A549 (cell line): ENCODE measurements at regions not wholly inside any gene's neighbourhood (a gene's known extent, or its start where the extent isn't known, plus 50 kb on each side); places are given as distances from the start of the nearest gene placed in this dataset.
A peak's percentile ranks its signal among the peaks of the same experiment; 100 is the strongest.

Source experiments
- ATAC-seq, 2 experiments: fragments of 200-7000 bp in 1 of 2; fragments of >200 bp in 1 of 2; cut with Nextera tagmentation in 1 of 2; cut with Tn5 transposase in 1 of 2; 3 replicates each; pipeline versions ENCODE4 v1.8.0 to v1.9.1; 2018 to 2020; ENCODE audit warnings: mild to moderate bottlenecking in 1 of 2, moderate library complexity in 1 of 2
- CTCF ChIA-PET: fragments of 300-600 bp; sonication (Branson Sonifier 250); formaldehyde crosslinking; extraction: SDS; loops from one replicate; lab custom pipeline; 2021; ENCODE audit warnings: antibody characterized with exemption, inconsistent platforms; lab: Yijun Ruan, JAX
- POLR2A ChIA-PET: fragments of 350-600 bp; formaldehyde crosslinking; extraction: SDS; loops from one replicate; lab custom pipeline; 2021; ENCODE audit warnings: antibody characterized with exemption, inconsistent platforms; lab: Yijun Ruan, JAX
- DNase-seq, 2 experiments: peaks; one replicate each; pipeline versions ENCODE4 v3.0.0 to v3.0.0-alpha.2; 2011 to 2016; ENCODE audit warnings: low read depth in 1 of 2, low spot score in 1 of 2
- FAIRE-seq: peaks from 2 replicates; lab custom pipeline; 2011; peaks lifted over from hg19 to GRCh38; lab: Jason Lieb, UNC
- H3K27ac ChIP-seq, 2 experiments: fragments of >200 bp; sonication (Bioruptor Twin); formaldehyde crosslinking; 3 replicates each; pipeline ENCODE4 v1.5.1; 2016 to 2017
- H3K4me1 ChIP-seq: fragments of >200 bp; sonication (Bioruptor Twin); formaldehyde crosslinking; 3 replicates; pipeline ENCODE4 v1.6.1; 2016
- H3K4me2 ChIP-seq: fragments of >200 bp; sonication (Bioruptor Twin); formaldehyde crosslinking; 3 replicates; pipeline ENCODE4 v1.6.1; 2016
- H3K4me3 ChIP-seq: fragments of >200 bp; sonication (Bioruptor Twin); formaldehyde crosslinking; 3 replicates; pipeline ENCODE4 v1.5.1; 2016
- H3K9me3 ChIP-seq: fragments of >200 bp; sonication (Bioruptor Twin); formaldehyde crosslinking; 3 replicates; pipeline ENCODE4 v1.6.1; 2016
- ATOH8 ChIP-seq: fragments of 250-450 bp; sonication (Bioruptor Pico); IDR thresholded peaks from 2 replicates; pipeline ENCODE4 v1.5.0; 2020; ENCODE audit warnings: low read depth, mild to moderate bottlenecking, moderate library complexity
- CBX2 ChIP-seq: fragments of 200-600 bp; sonication (generic); IDR thresholded peaks from 2 replicates; pipeline ENCODE4 v1.6.1; 2016; ENCODE audit warnings: low read depth, mild to moderate bottlenecking, borderline replicate concordance
- CHD4 ChIP-seq: fragments of 200-600 bp; sonication (generic); IDR thresholded peaks from 2 replicates; pipeline ENCODE4 v1.6.1; 2016; ENCODE audit warnings: antibody characterized with exemption, mild to moderate bottlenecking, borderline replicate concordance
- ESRRA ChIP-seq: fragments of 150-350 bp; IDR thresholded peaks from 2 replicates; pipeline ENCODE4 v1.6.1; 2014; ENCODE audit warnings: mild to moderate bottlenecking, low read length, borderline replicate concordance
- FOXS1 ChIP-seq: fragments of 250-450 bp; sonication (Bioruptor Pico); IDR thresholded peaks from 2 replicates; pipeline ENCODE4 v1.5.0; 2020; ENCODE audit warnings: mild to moderate bottlenecking, moderate library complexity
- HDAC2 ChIP-seq: fragments of 200-600 bp; sonication (generic); IDR thresholded peaks from 2 replicates; pipeline ENCODE4 v1.6.1; 2016
- HOXB13 ChIP-seq: fragments of 250-450 bp; sonication (Bioruptor Pico); IDR thresholded peaks from 2 replicates; pipeline ENCODE4 v1.5.0; 2020; ENCODE audit warnings: low read depth, mild to moderate bottlenecking, moderate library complexity
- HOXB5 ChIP-seq: fragments of 250-450 bp; sonication (Bioruptor Pico); IDR thresholded peaks from 2 replicates; pipeline ENCODE4 v1.5.0; 2020; ENCODE audit warnings: mild to moderate bottlenecking, moderate library complexity
- JUN ChIP-seq, 2 experiments: fragments of >200 bp; sonication (Bioruptor Twin); formaldehyde crosslinking; IDR thresholded peaks; 2 replicates in 1 of 2; 3 replicates in 1 of 2; pipeline ENCODE4 v1.6.1; 2016 to 2017
- JUNB ChIP-seq: fragments of >200 bp; sonication (Bioruptor Twin); formaldehyde crosslinking; IDR thresholded peaks from 2 replicates; pipeline ENCODE4 v1.6.1; 2016
- KDM1A ChIP-seq: fragments of 200-600 bp; sonication (generic); IDR thresholded peaks from 2 replicates; pipeline ENCODE4 v1.6.1; 2016; ENCODE audit warnings: low read depth, mild to moderate bottlenecking
- MAFK ChIP-seq: fragments of 450-650 bp; IDR thresholded peaks from 2 replicates; pipeline ENCODE4 v1.6.1; 2014; ENCODE audit not compliant: partially characterized antibody
- MAX ChIP-seq: IDR thresholded peaks from 2 replicates; pipeline ENCODE4 v1.6.1; 2012
- MYC ChIP-seq: IDR thresholded peaks from 2 replicates; pipeline ENCODE4 v1.6.1; 2012; ENCODE audit warnings: mild to moderate bottlenecking, inconsistent platforms, low read length, improper control_type of control experiment, borderline replicate concordance
- PBX3 ChIP-seq: IDR thresholded peaks from 2 replicates; pipeline ENCODE4 v1.6.1; 2012
- PHF8 ChIP-seq: fragments of 200-600 bp; sonication (generic); IDR thresholded peaks from 2 replicates; pipeline ENCODE4 v1.6.1; 2016; ENCODE audit warnings: low read depth, mild to moderate bottlenecking, antibody characterized with exemption, moderate library complexity, borderline replicate concordance
- POLR2A ChIP-seq: IDR thresholded peaks from 2 replicates; pipeline ENCODE4 v1.6.1; 2012; ENCODE audit warnings: mild to moderate bottlenecking, low read length
- RAD21 ChIP-seq, 2 experiments: fragments of >200 bp in 1 of 2; sonication (Bioruptor Twin) in 1 of 2; formaldehyde crosslinking in 1 of 2; IDR thresholded peaks in 1 of 2; conservative IDR thresholded peaks in 1 of 2; 2 replicates in 1 of 2; 3 replicates in 1 of 2; pipeline ENCODE4 v1.6.1; 2012 to 2018; ENCODE audit warnings: inconsistent platforms in 1 of 2
- RFX5 ChIP-seq: fragments of 450-650 bp; IDR thresholded peaks from 2 replicates; pipeline ENCODE4 v1.7.1; 2014; ENCODE audit warnings: antibody characterized with exemption, mild to moderate bottlenecking, moderate library complexity
- RNF2 ChIP-seq: fragments of 200-600 bp; sonication (generic); IDR thresholded peaks from 2 replicates; pipeline ENCODE4 v1.6.1; 2016; ENCODE audit warnings: low read depth, mild to moderate bottlenecking, antibody characterized with exemption, moderate library complexity, borderline replicate concordance
- SMC3 ChIP-seq: fragments of >200 bp; sonication (Bioruptor Twin); formaldehyde crosslinking; IDR thresholded peaks from 3 replicates; pipeline ENCODE4 v1.6.1; 2018; ENCODE audit warnings: inconsistent platforms
- SREBF2 ChIP-seq: fragments of 450-650 bp; IDR thresholded peaks from 2 replicates; pipeline ENCODE4 v1.6.1; 2014; ENCODE audit warnings: mild to moderate bottlenecking, moderate library complexity
- ZFP36 ChIP-seq: fragments of 450-650 bp; IDR thresholded peaks from 2 replicates; pipeline ENCODE4 v1.6.1; 2014; ENCODE audit warnings: borderline replicate concordance; ENCODE audit not compliant: partially characterized antibody
- ZSCAN20 ChIP-seq: fragments of 250-450 bp; sonication (Bioruptor Pico); IDR thresholded peaks from 2 replicates; pipeline ENCODE4 v1.8.0; 2022; ENCODE audit warnings: mild to moderate bottlenecking, moderate library complexity
- WGBS: methylation state at CpG from one replicate; pipeline ENCODE4 v1.1.6; 2017; ENCODE audit errors: missing lambda C conversion rate; 5-methylcytosine and 5-hydroxymethylcytosine counted together

GRCh38 chr12:69129564-69129963 is 109.8 kb upstream of the CPSF6 start:
- WGBS, result 70% methylated on average over 4 of the region's 4 CpGs
- no peak for TF ChIP-seq HDAC2
- no peak for TF ChIP-seq RAD21 (conservative IDR thresholded peaks at IDR 0.05 in 1 of 2, IDR thresholded peaks at IDR 0.05 in 1 of 2)
- ChIA-PET CTCF (interaction anchor here (1.0 to 1.1 kb wide), 2 partner anchors 27 to 59 kb away, joined by 3 read pairs; no protein-coding TSS in a partner anchor), POLR2A (no interaction called here)
- DNase-seq, result no peak
- Histone ChIP-seq H3K4me1 (no peaks in the 10 kb centered on the region), H3K27ac (no peak overlapping the region), H3K4me3 (no peak overlapping the region), H3K4me2 (no peak overlapping the region), H3K9me3 (no peaks in the 10 kb centered on the region)
- no peak for ATAC-seq
- no peak for FAIRE-seq

GRCh38 chr12:69130064-69130463 is 109.3 kb upstream of the CPSF6 start:
- DNase-seq, result no peak
- H3K4me2 ChIP-seq, result no peak overlapping the region
- no peaks in the 10 kb centered on the region for H3K4me1 ChIP-seq
- no peak overlapping the region for H3K4me3 ChIP-seq
- TF ChIP-seq MAFK, result peak; percentile 69
- TF ChIP-seq MYC, result no peak
- TF ChIP-seq JUN (IDR thresholded peaks at IDR 0.05), result no peak
- no peak for TF ChIP-seq SMC3
- TF ChIP-seq CHD4, result no peak
- TF ChIP-seq KDM1A, result no peak
- TF ChIP-seq RFX5, result no peak
- TF ChIP-seq POLR2A, result no peak
- TF ChIP-seq, all 56 proteins: peak for 1
- POLR2A ChIA-PET, result no interaction called here
- no peak overlapping the region for H3K27ac ChIP-seq
- H3K9me3 ChIP-seq, result no peaks in the 10 kb centered on the region
- CTCF ChIA-PET, result interaction anchor here (1.1 kb wide), 1 partner anchor 60 kb away, joined by 3 read pairs; no protein-coding TSS in a partner anchor
- ATAC-seq (no peak), FAIRE-seq (no peak)

- ChIA-PET POLR2A (no interaction called here), CTCF (interaction anchor here (0.6 kb wide), 1 partner anchor 907 kb away, joined by 3 read pairs; no protein-coding TSS in a partner anchor)
- FAIRE-seq (no peak), ATAC-seq (no peak), DNase-seq (no peak)
- Histone ChIP-seq H3K4me3 (no peak overlapping the region), H3K27ac (no peak overlapping the region), H3K4me1 (no peaks in the 10 kb centered on the region), H3K4me2 (no peak overlapping the region), H3K9me3 (no peaks in the 10 kb centered on the region)
- TF ChIP-seq RNF2 (no peak), PHF8 (no peak)
- 0% methylated on average over 1 of the region's 1 CpG for WGBS
These were observed 108.3 kb upstream of the CPSF6 start for GRCh38 chr12:69131077-69131476.

- no peak for FAIRE-seq
- WGBS, result 81% methylated on average over 2 of the region's 2 CpGs
- no peaks in the 10 kb centered on the region for H3K4me1 ChIP-seq
- peaks cover 30% of the 10 kb centered on the region for H3K9me3 ChIP-seq
- ChIA-PET POLR2A (no interaction called here), CTCF (no interaction called here)
- H3K27ac ChIP-seq, result no peak overlapping the region
- no peak for TF ChIP-seq ATOH8
- no peak for TF ChIP-seq MAFK
- no peak for TF ChIP-seq CHD4
- TF ChIP-seq FOXS1 (CRISPR knock-in tag), result no peak
- TF ChIP-seq ZFP36, result no peak
- no peak for TF ChIP-seq JUN (IDR thresholded peaks at IDR 0.05)
- no peak for TF ChIP-seq JUNB
- no peak for TF ChIP-seq SREBF2
- no peak for TF ChIP-seq ESRRA
- TF ChIP-seq HOXB5 (CRISPR knock-in tag), result no peak
- no peak for TF ChIP-seq HOXB13 (CRISPR knock-in tag)
- no peak for TF ChIP-seq CBX2
- no peak for TF ChIP-seq ZSCAN20 (CRISPR knock-in tag)
- no peak for TF ChIP-seq MAX
- no peak for TF ChIP-seq PBX3
- no peak for TF ChIP-seq POLR2A
- TF ChIP-seq, all 56 proteins: peak for 0
- Histone ChIP-seq H3K4me2 (no peak overlapping the region), H3K4me3 (no peak overlapping the region)
- ATAC-seq, result no peak
- DNase-seq, result no peak
These were observed 102.3 kb upstream of the CPSF6 start for GRCh38 chr12:69136931-69137613.
